ENCODE measurements at regions not wholly inside any gene's neighbourhood (a gene's known extent, or its start where the extent isn't known, plus 50 kb on each side); places are given as distances from the start of the nearest gene placed in this dataset.

GRCh38 chr11:32016111-32016510 lies 74.8 kb upstream of the RCN1 start:
- Histone ChIP-seq H3K4me3 (ENCODE audit: low read depth, low read length) (no peak overlapping the region), H3K27ac (ENCODE audit: low read depth) (no peak overlapping the region), H3K36me3 (ENCODE audit: insufficient read depth) (no peaks in the 10 kb centered on the region), H3K4me1 (ENCODE audit: insufficient read depth) (no peaks in the 10 kb centered on the region)
- no peak for DNase-seq (ENCODE audit: extremely low spot score)
- WGBS: 39% methylated on average over 2 of the region's 2 CpGs

- Histone ChIP-seq H3K4me3 (ENCODE audit: low read depth, low read length) (no peak overlapping the region), H3K27ac (ENCODE audit: low read depth) (no peak overlapping the region), H3K4me1 (ENCODE audit: insufficient read depth) (no peaks in the 10 kb centered on the region), H3K36me3 (ENCODE audit: insufficient read depth) (no peaks in the 10 kb centered on the region)
- DNase-seq (ENCODE audit: extremely low spot score): no peak
- 20% methylated on average over 4 of the region's 4 CpGs for WGBS
These were observed 75.4 kb upstream of the RCN1 start for GRCh38 chr11:32015427-32015826.

- no peak overlapping the region for H3K27ac ChIP-seq (ENCODE audit: low read depth)
- no peak overlapping the region for H3K4me3 ChIP-seq (ENCODE audit: low read depth, low read length)
- H3K4me1 ChIP-seq (ENCODE audit: insufficient read depth): no peaks in the 10 kb centered on the region
- no peak for DNase-seq (ENCODE audit: extremely low spot score)
- no peaks in the 10 kb centered on the region for H3K36me3 ChIP-seq (ENCODE audit: insufficient read depth)
- WGBS: 57% methylated on average over 3 of the region's 3 CpGs
These were observed 77.3 kb upstream of the RCN1 start for GRCh38 chr11:32013603-32014002.

- no peak for DNase-seq (ENCODE audit: extremely low spot score)
- Histone ChIP-seq H3K4me1 (ENCODE audit: insufficient read depth) (no peaks in the 10 kb centered on the region), H3K36me3 (ENCODE audit: insufficient read depth) (no peaks in the 10 kb centered on the region), H3K4me3 (ENCODE audit: low read depth, low read length) (no peak overlapping the region), H3K27ac (ENCODE audit: low read depth) (no peak overlapping the region)
- 78% methylated on average over 6 of the region's 6 CpGs for WGBS
These were observed 78.8 kb upstream of the RCN1 start for GRCh38 chr11:32012049-32012448.

- H3K36me3 ChIP-seq (ENCODE audit: insufficient read depth): no peaks in the 10 kb centered on the region
- H3K4me1 ChIP-seq (ENCODE audit: insufficient read depth): no peaks in the 10 kb centered on the region
- WGBS: 57% methylated on average over 8 of the region's 8 CpGs
- H3K4me3 ChIP-seq (ENCODE audit: low read depth, low read length): no peak overlapping the region
- H3K27ac ChIP-seq (ENCODE audit: low read depth): no peak overlapping the region
- DNase-seq (ENCODE audit: extremely low spot score): no peak
These were observed 81.9 kb upstream of the RCN1 start for GRCh38 chr11:32008880-32009551.

GRCh38 chr11:32006799-32007388 lies 84.0 kb upstream of the RCN1 start:
- WGBS: 11% methylated on average over 5 of the region's 5 CpGs
- no peak overlapping the region for H3K4me3 ChIP-seq (ENCODE audit: low read depth, low read length)
- no peak for DNase-seq (ENCODE audit: extremely low spot score)
- H3K27ac ChIP-seq (ENCODE audit: low read depth): no peak overlapping the region
- H3K4me1 ChIP-seq (ENCODE audit: insufficient read depth): no peaks in the 10 kb centered on the region
- H3K36me3 ChIP-seq (ENCODE audit: insufficient read depth): no peaks in the 10 kb centered on the region

- no peak overlapping the region for H3K27ac ChIP-seq (ENCODE audit: low read depth)
- WGBS: 88% methylated on average over 13 of the region's 13 CpGs
- no peaks in the 10 kb centered on the region for H3K36me3 ChIP-seq (ENCODE audit: insufficient read depth)
- no peak for DNase-seq (ENCODE audit: extremely low spot score)
- no peak overlapping the region for H3K4me3 ChIP-seq (ENCODE audit: low read depth, low read length)
- H3K4me1 ChIP-seq (ENCODE audit: insufficient read depth): no peaks in the 10 kb centered on the region
These were observed 85.0 kb upstream of the RCN1 start for GRCh38 chr11:32005786-32006416.

- 73% methylated on average over 9 of the region's 9 CpGs for WGBS
- no peak for DNase-seq (ENCODE audit: extremely low spot score)
These were observed 87.5 kb upstream of the RCN1 start for GRCh38 chr11:32003335-32003734.

GRCh38 chr11:32002311-32002710 lies 88.6 kb upstream of the RCN1 start:
- Histone ChIP-seq H3K4me3 (ENCODE audit: low read depth, low read length) (no peak overlapping the region), H3K36me3 (ENCODE audit: insufficient read depth) (no peaks in the 10 kb centered on the region), H3K27ac (ENCODE audit: low read depth) (no peak overlapping the region), H3K4me1 (ENCODE audit: insufficient read depth) (no peaks in the 10 kb centered on the region)
- no peak for DNase-seq (ENCODE audit: extremely low spot score)
- WGBS: 46% methylated on average over 2 of the region's 2 CpGs

More at GRCh38 chr11:32003335-32003734, 87.5 kb upstream of the RCN1 start:
- Histone ChIP-seq H3K36me3 (ENCODE audit: insufficient read depth) (no peaks in the 10 kb centered on the region), H3K27ac (ENCODE audit: low read depth) (no peak overlapping the region), H3K4me1 (ENCODE audit: insufficient read depth) (no peaks in the 10 kb centered on the region), H3K4me3 (ENCODE audit: low read depth, low read length) (no peak overlapping the region)

- no peak for DNase-seq (ENCODE audit: extremely low spot score)
- 67% methylated on average over 2 of the region's 2 CpGs for WGBS
- Histone ChIP-seq H3K4me1 (ENCODE audit: insufficient read depth) (no peaks in the 10 kb centered on the region), H3K36me3 (ENCODE audit: insufficient read depth) (no peaks in the 10 kb centered on the region), H3K4me3 (ENCODE audit: low read depth, low read length) (no peak overlapping the region), H3K27ac (ENCODE audit: low read depth) (no peak overlapping the region)
These were observed 92.9 kb upstream of the RCN1 start for GRCh38 chr11:31997955-31998354.

GRCh38 chr11:31996159-31996881 lies 94.6 kb upstream of the RCN1 start:
- H3K4me1 ChIP-seq (ENCODE audit: insufficient read depth): no peaks in the 10 kb centered on the region

GRCh38 chr11:31995525-31996094 lies 95.3 kb upstream of the RCN1 start:
- H3K27ac ChIP-seq (ENCODE audit: low read depth): no peak overlapping the region
- H3K36me3 ChIP-seq (ENCODE audit: insufficient read depth): no peaks in the 10 kb centered on the region
- H3K4me1 ChIP-seq (ENCODE audit: insufficient read depth): no peaks in the 10 kb centered on the region
- WGBS: 54% methylated on average over 2 of the region's 2 CpGs
- DNase-seq (ENCODE audit: extremely low spot score): no peak
- H3K4me3 ChIP-seq (ENCODE audit: low read depth, low read length): no peak overlapping the region

More at GRCh38 chr11:31996159-31996881, 94.6 kb upstream of the RCN1 start:
- DNase-seq (ENCODE audit: extremely low spot score): no peak
- 81% methylated on average over 7 of the region's 7 CpGs for WGBS
- Histone ChIP-seq H3K4me3 (ENCODE audit: low read depth, low read length) (no peak overlapping the region), H3K36me3 (ENCODE audit: insufficient read depth) (no peaks in the 10 kb centered on the region), H3K27ac (ENCODE audit: low read depth) (no peak overlapping the region)

GRCh38 chr11:31995032-31995431 lies 95.8 kb upstream of the RCN1 start:
- 72% methylated on average over 7 of the region's 7 CpGs for WGBS
- no peak for DNase-seq (ENCODE audit: extremely low spot score)
- no peaks in the 10 kb centered on the region for H3K36me3 ChIP-seq (ENCODE audit: insufficient read depth)
- no peak overlapping the region for H3K27ac ChIP-seq (ENCODE audit: low read depth)
- no peaks in the 10 kb centered on the region for H3K4me1 ChIP-seq (ENCODE audit: insufficient read depth)
- H3K4me3 ChIP-seq (ENCODE audit: low read depth, low read length): no peak overlapping the region
